ENCODE measurements at regions not wholly inside any gene's neighbourhood (a gene's known extent, or its start where the extent isn't known, plus 50 kb on each side); places are given as distances from the start of the nearest gene placed in this dataset.

- Histone ChIP-seq H2AFZ (ENCODE audit: control insufficient read depth, low read depth, low read length) (no peak overlapping the region), H3K79me2 (ENCODE audit: control insufficient read depth, insufficient read depth, low read length) (no peaks in the 10 kb centered on the region), H4K20me1 (ENCODE audit: control insufficient read depth, insufficient read depth) (no peaks in the 10 kb centered on the region), H3K4me3 (no peak overlapping the region), H3K27me3 (replicated peaks in 1 of 2; ENCODE audit: control insufficient read depth in 2 of 2, insufficient read depth in 2 of 2, low read length in 1 of 2) (no peaks in the 10 kb centered on the region), H3K36me3 (ENCODE audit: control insufficient read depth in 2 of 2, insufficient read depth in 2 of 2, low read length in 1 of 2) (no peaks in the 10 kb centered on the region), H3K27ac (ENCODE audit: control insufficient read depth, insufficient read depth) (no peak overlapping the region), H3K9me3 (replicated peaks; ENCODE audit: control insufficient read depth, insufficient read depth, low read length) (no peaks in the 10 kb centered on the region), H3K4me1 (ENCODE audit: control insufficient read depth, insufficient read depth, low read length) (no peaks in the 10 kb centered on the region), H3K4me2 (ENCODE audit: control insufficient read depth, insufficient read depth) (no peak overlapping the region), H3K9ac (ENCODE audit: control insufficient read depth, insufficient read depth, low read length) (no peak overlapping the region)
- SMC1A ChIA-PET (ENCODE audit: uncharacterized antibody, unreplicated experiment), result interaction anchor here (0.8 to 3.6 kb wide), 5 partner anchors 12 to 98 kb away, joined by 3 to 16 read pairs (median 5); no protein-coding TSS in a partner anchor
- in situ Hi-C loops (cut with MboI), result loop anchor here (10.0 kb wide), 2 partner anchors 461 to 551 kb away; no protein-coding TSS in a partner anchor
- BruUV-seq (replicated peaks), result no TSS peak
- intact Hi-C loops (cut with micrococcal nuclease; ENCODE audit: unreplicated experiment), result loop anchor here (1.0 to 2.0 kb wide), 4 partner anchors 87 to 641 kb away; no protein-coding TSS in a partner anchor
- 10% methylated on average over 5 of the region's 5 CpGs for WGBS (ENCODE audit: insufficient coverage, insufficient replicate concordance, low lambda C conversion rate, missing lambda C conversion rate)
- ATAC-seq, result peak; percentile 34; the same call in 1 of the 3 replicates
- no peak for DNase-seq (ENCODE audit: low read depth, low spot score)
- POLR2A ChIA-PET, result no interaction called here
- FAIRE-seq, result no peak
- CTCF ChIA-PET, result interaction anchor here (0.9 to 2.4 kb wide), 13 partner anchors 9 to 891 kb away, joined by 3 to 15 read pairs (median 4); no protein-coding TSS in a partner anchor
- RAD21 ChIA-PET (ENCODE audit: unreplicated experiment), result interaction anchor here (0.6 to 0.8 kb wide), 2 partner anchors 13 to 85 kb away, joined by 3 read pairs; no protein-coding TSS in a partner anchor
- TF ChIP-seq RAD21 (IDR thresholded peaks at IDR 0.05; ENCODE audit: insufficient read depth, low read depth, low read length), result 0 out of 2 replicates have a peak, but pooled peaks have one; percentile 6
- no peak for TF ChIP-seq BHLHE40 (IDR thresholded peaks at IDR 0.05; ENCODE audit: borderline replicate concordance in 1 of 2, low read depth in 2 of 2, low read length in 1 of 2)
- TF ChIP-seq, protein P1, sequence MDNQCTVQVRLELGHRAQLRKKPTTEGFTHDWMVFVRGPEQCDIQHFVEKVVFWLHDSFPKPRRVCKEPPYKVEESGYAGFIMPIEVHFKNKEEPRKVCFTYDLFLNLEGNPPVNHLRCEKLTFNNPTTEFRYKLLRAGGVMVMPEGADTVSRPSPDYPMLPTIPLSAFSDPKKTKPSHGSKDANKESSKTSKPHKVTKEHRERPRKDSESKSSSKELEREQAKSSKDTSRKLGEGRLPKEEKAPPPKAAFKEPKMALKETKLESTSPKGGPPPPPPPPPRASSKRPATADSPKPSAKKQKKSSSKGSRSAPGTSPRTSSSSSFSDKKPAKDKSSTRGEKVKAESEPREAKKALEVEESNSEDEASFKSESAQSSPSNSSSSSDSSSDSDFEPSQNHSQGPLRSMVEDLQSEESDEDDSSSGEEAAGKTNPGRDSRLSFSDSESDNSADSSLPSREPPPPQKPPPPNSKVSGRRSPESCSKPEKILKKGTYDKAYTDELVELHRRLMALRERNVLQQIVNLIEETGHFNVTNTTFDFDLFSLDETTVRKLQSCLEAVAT (IDR thresholded peaks at IDR 0.05), result no peak
- TF ChIP-seq GATAD2B (conservative IDR thresholded peaks at IDR 0.05; ENCODE audit: low read depth), result no peak
- TF ChIP-seq, protein P2, sequence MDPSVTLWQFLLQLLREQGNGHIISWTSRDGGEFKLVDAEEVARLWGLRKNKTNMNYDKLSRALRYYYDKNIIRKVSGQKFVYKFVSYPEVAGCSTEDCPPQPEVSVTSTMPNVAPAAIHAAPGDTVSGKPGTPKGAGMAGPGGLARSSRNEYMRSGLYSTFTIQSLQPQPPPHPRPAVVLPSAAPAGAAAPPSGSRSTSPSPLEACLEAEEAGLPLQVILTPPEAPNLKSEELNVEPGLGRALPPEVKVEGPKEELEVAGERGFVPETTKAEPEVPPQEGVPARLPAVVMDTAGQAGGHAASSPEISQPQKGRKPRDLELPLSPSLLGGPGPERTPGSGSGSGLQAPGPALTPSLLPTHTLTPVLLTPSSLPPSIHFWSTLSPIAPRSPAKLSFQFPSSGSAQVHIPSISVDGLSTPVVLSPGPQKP (IDR thresholded peaks at IDR 0.05; ENCODE audit: low read depth, low read length), result no peak
- TF ChIP-seq TARDBP (IDR thresholded peaks at IDR 0.05; ENCODE audit: borderline replicate concordance), result no peak
- TF ChIP-seq NRF1 (conservative IDR thresholded peaks at IDR 0.05; ENCODE audit: low read depth, low read length), result no peak
- TF ChIP-seq USF2 (IDR thresholded peaks at IDR 0.05; ENCODE audit: borderline replicate concordance, low read depth, low read length), result no peak
- TF ChIP-seq SMC3 (IDR thresholded peaks at IDR 0.05; ENCODE audit: borderline replicate concordance, low read length), result peak; percentile 45; the same call in 1 of the 2 replicates
- no peak for TF ChIP-seq HDAC2 (IDR thresholded peaks at IDR 0.05)
- no peak for TF ChIP-seq CHD1 (IDR thresholded peaks at IDR 0.05; ENCODE audit: low read depth, low read length)
- TF ChIP-seq TCF3 (IDR thresholded peaks at IDR 0.05; ENCODE audit: borderline replicate concordance, insufficient read depth, low read depth, low read length), result no peak
- no peak for TF ChIP-seq ZBED1 (IDR thresholded peaks at IDR 0.05; ENCODE audit: borderline replicate concordance)
- TF ChIP-seq CHD4 (IDR thresholded peaks at IDR 0.05), result no peak
- no peak for TF ChIP-seq ASH2L (IDR thresholded peaks at IDR 0.05; ENCODE audit: borderline replicate concordance, low read depth)
- no peak for TF ChIP-seq KAT2A (conservative IDR thresholded peaks at IDR 0.05; ENCODE audit: control insufficient read depth, low read depth, low read length)
- no peak for TF ChIP-seq EGR1 (IDR thresholded peaks at IDR 0.05; ENCODE audit: borderline replicate concordance in 1 of 2, low read depth in 2 of 2, low read length in 2 of 2)
Observed at GRCh38 chr5:102583276-102584124, 84.7 kb upstream of the SLCO6A1 start.

All from GM12878 (cell line).